ENCODE measurements at regions not wholly inside any gene's neighbourhood (a gene's known extent, or its start where the extent isn't known, plus 50 kb on each side); places are given as distances from the start of the nearest gene placed in this dataset.

DNA sequence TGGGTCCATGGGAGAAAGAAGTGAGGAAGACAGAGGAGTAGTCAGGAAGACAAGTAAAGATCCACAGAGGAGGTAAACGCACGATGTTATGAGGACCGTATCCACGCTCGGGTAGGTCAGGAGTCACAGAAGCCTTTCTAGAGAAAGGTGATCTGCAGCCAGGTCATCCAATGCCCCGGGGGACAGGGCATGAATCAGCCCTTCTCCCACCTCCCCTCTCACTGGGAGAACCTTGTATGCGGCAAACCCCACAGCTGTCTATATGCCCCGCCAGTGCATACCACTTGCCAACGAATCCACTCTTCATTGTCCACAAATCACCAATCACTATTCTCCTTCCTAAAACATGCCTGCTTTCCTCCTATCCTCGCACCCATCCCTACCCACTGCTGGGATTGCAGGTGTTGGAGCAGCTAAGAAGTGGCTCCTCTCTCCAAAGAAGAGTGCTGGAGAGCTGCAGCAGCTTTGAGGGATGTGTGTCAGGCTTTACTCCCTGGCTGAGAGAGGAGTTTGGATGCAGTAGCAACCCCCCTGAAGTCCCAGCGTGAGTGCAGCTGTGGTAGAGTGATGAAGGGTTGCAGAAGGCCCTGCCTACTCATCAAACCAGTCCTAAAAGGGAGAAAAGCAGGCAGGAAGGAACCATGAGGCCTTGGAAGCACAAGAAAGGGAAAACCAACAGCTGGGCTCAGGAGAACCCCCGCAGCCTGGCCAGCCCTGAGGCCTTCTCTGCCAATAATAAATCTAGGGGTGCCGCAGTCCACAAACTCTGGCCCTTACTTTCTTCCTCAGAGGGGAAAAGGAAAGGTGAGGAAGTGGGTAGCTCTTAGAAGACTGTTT is 102.2 kb upstream of the GADD45A start:
- TF ChIP-seq, protein P1, sequence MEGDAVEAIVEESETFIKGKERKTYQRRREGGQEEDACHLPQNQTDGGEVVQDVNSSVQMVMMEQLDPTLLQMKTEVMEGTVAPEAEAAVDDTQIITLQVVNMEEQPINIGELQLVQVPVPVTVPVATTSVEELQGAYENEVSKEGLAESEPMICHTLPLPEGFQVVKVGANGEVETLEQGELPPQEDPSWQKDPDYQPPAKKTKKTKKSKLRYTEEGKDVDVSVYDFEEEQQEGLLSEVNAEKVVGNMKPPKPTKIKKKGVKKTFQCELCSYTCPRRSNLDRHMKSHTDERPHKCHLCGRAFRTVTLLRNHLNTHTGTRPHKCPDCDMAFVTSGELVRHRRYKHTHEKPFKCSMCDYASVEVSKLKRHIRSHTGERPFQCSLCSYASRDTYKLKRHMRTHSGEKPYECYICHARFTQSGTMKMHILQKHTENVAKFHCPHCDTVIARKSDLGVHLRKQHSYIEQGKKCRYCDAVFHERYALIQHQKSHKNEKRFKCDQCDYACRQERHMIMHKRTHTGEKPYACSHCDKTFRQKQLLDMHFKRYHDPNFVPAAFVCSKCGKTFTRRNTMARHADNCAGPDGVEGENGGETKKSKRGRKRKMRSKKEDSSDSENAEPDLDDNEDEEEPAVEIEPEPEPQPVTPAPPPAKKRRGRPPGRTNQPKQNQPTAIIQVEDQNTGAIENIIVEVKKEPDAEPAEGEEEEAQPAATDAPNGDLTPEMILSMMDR (conservative IDR thresholded peaks at IDR 0.05 in 1 of 2, IDR thresholded peaks at IDR 0.05 in 1 of 2; ENCODE audit: low read depth in 1 of 2, low read length in 2 of 2) = no peak
- TF ChIP-seq EZH2 (IDR thresholded peaks at IDR 0.05; ENCODE audit: low read length, missing control alignments) = no peak

Data from fibroblast of lung (primary cell).